OCI-LY3 (cell line): ENCODE measurements at regions not wholly inside any gene's neighbourhood (a gene's known extent, or its start where the extent isn't known, plus 50 kb on each side); places are given as distances from the start of the nearest gene placed in this dataset.

Source experiments
- H2AFZ ChIP-seq: fragments of 200-600, 300-600 bp; shearing (Covaris generic); 2 replicates; pipeline ENCODE4 v1.6.0; 2014; ENCODE audit warnings: antibody characterized with exemption, low read depth, low read length
- H3K27ac ChIP-seq: fragments of 200-600, 300-600 bp; sonication (generic); 2 replicates; pipeline ENCODE4 v1.5.1; 2014; ENCODE audit warnings: mild to moderate bottlenecking, low read length, moderate library complexity, mixed read lengths
- H3K27me3 ChIP-seq: fragments of 200-600, 300-600 bp; sonication (generic); 2 replicates; pipeline ENCODE4 v1.6.1; 2014; ENCODE audit warnings: low read depth, low read length, mixed read lengths
- H3K36me3 ChIP-seq: fragments of 200-600, 300-600 bp; sonication (generic); replicated peaks from 2 replicates; pipeline ENCODE3; 2014; ENCODE audit warnings: low read depth, low read length, mixed read lengths
- H3K4me1 ChIP-seq: fragments of 300-600, 200-600 bp; sonication (generic); 2 replicates; pipeline ENCODE4 v1.6.1; 2014; ENCODE audit warnings: low read length, mixed read lengths
- H3K4me2 ChIP-seq: fragments of 200-600, 300-600 bp; sonication (generic); 2 replicates; pipeline ENCODE4 v1.6.1; 2014; ENCODE audit warnings: low read length, mixed read lengths
- H3K4me3 ChIP-seq: fragments of 300-600, 200-600 bp; sonication (generic); 2 replicates; pipeline ENCODE4 v1.5.1; 2014; ENCODE audit warnings: antibody characterized with exemption, mild to moderate bottlenecking, low read length, moderate library complexity
- H3K79me2 ChIP-seq: fragments of 300-600, 200-600 bp; shearing (Covaris generic); 2 replicates; pipeline ENCODE4 v1.6.1; 2014; ENCODE audit warnings: mild to moderate bottlenecking, low read length, mixed read lengths
- H3K9ac ChIP-seq: fragments of 300-600, 200-600 bp; shearing (Covaris generic); 2 replicates; pipeline ENCODE4 v1.6.0; 2014; ENCODE audit warnings: mild to moderate bottlenecking, low read length, moderate library complexity
- H3K9me3 ChIP-seq: fragments of 200-600, 300-600 bp; shearing (Covaris generic); 2 replicates; pipeline ENCODE4 v1.6.1; 2014; ENCODE audit warnings: low read length, mixed read lengths; ENCODE audit not compliant: insufficient read depth
- H4K20me1 ChIP-seq: fragments of 200-600, 300-600 bp; sonication (generic); 2 replicates; pipeline ENCODE4 v1.6.1; 2016; ENCODE audit warnings: low read length, mixed read lengths; ENCODE audit not compliant: insufficient read depth
- EZH2phosphoT487 ChIP-seq: fragments of 200-600 bp; shearing (Covaris generic); IDR thresholded peaks from 2 replicates; pipeline ENCODE4 v1.6.1; 2018; ENCODE audit warnings: antibody characterized with exemption, mixed run types, low read depth
- TF ChIP-seq, protein P1 (sequence below): fragments of 200-600, 300-600 bp; sonication (generic); IDR thresholded peaks from 2 replicates; pipeline ENCODE4 v1.5.1; 2014; ENCODE audit warnings: antibody characterized with exemption, low read length, low read depth

DNA sequence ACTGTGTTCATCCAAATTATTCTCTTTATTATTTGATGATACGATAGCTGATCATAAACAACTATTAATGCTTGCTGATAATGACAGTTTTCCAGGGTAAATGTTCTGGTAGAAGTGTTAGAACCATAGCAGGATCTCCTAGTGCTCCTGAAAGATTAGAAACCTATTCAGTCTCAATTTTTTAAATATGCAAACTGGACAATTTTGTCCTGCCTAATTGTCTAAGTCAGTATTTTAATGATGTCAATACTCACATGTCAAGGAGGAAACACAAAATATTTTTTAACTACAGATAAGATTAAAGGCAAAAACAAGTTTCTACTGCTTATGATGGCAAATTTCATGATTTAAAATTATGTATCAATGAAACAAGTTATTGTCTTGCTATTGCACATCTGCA, 233.9 kb downstream of the RFPL4B start:
- TF ChIP-seq, protein P1, sequence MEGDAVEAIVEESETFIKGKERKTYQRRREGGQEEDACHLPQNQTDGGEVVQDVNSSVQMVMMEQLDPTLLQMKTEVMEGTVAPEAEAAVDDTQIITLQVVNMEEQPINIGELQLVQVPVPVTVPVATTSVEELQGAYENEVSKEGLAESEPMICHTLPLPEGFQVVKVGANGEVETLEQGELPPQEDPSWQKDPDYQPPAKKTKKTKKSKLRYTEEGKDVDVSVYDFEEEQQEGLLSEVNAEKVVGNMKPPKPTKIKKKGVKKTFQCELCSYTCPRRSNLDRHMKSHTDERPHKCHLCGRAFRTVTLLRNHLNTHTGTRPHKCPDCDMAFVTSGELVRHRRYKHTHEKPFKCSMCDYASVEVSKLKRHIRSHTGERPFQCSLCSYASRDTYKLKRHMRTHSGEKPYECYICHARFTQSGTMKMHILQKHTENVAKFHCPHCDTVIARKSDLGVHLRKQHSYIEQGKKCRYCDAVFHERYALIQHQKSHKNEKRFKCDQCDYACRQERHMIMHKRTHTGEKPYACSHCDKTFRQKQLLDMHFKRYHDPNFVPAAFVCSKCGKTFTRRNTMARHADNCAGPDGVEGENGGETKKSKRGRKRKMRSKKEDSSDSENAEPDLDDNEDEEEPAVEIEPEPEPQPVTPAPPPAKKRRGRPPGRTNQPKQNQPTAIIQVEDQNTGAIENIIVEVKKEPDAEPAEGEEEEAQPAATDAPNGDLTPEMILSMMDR: no peak
- TF ChIP-seq EZH2phosphoT487: no peak
- no peak overlapping the region for H3K9ac ChIP-seq

DNA sequence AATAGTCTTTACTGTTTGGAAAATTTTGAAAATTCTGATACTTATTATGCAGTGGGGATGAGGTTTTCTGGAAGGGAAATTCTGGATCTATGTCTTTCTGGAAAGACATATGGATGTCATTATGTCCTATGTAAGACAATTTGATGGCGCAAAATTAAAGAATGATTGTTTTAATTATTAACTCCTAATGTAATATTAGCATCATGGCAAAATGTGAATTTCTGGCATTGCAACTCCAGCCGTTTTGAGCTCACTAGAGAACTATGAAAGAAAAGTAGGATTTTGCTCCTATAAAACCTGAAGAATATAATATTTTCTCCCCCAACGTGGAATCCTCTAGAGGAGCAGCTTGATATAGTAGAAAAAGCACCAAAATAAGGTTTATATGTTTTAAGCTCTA, 243.2 kb downstream of the RFPL4B start:
- H3K36me3 ChIP-seq: no peaks in the 10 kb centered on the region
- H3K27me3 ChIP-seq: no peaks in the 10 kb centered on the region
- no peaks in the 10 kb centered on the region for H3K79me2 ChIP-seq
- no peak overlapping the region for H2AFZ ChIP-seq
- H3K4me3 ChIP-seq: no peak overlapping the region
- H3K9me3 ChIP-seq: no peaks in the 10 kb centered on the region
- TF ChIP-seq EZH2phosphoT487: no peak
- TF ChIP-seq, protein P1: no peak
- H4K20me1 ChIP-seq: no peaks in the 10 kb centered on the region
- no peak overlapping the region for H3K4me2 ChIP-seq
- H3K9ac ChIP-seq: no peak overlapping the region
- no peak overlapping the region for H3K27ac ChIP-seq
- no peaks in the 10 kb centered on the region for H3K4me1 ChIP-seq

More for the DNA sequence above, 233.9 kb downstream of the RFPL4B start:
- Histone ChIP-seq H3K4me1 (no peaks in the 10 kb centered on the region), H3K4me2 (no peak overlapping the region), H3K36me3 (no peaks in the 10 kb centered on the region), H2AFZ (no peak overlapping the region), H3K27me3 (no peaks in the 10 kb centered on the region), H3K27ac (no peak overlapping the region), H3K9me3 (no peaks in the 10 kb centered on the region), H4K20me1 (no peaks in the 10 kb centered on the region), H3K79me2 (no peaks in the 10 kb centered on the region), H3K4me3 (no peak overlapping the region)

DNA sequence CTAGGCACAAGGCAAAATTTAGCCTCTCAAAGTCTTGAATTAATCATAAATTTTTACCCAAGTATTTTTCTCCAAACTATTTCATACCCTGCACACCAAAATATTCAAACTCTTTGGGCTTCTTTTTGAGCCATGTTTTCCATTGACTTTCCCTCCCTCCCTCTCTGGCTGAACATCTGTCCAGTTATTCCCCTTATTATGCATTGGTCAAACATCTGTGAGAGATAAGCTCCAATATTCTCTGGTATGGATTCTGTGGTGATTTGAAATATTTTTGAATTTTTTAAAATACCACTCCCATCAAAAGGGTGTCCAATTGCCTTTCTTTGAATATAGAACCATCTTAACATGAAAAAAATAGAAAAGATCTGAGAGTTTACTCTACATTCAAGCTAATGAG, 244.2 kb downstream of the RFPL4B start:
- Histone ChIP-seq H2AFZ (no peak overlapping the region), H3K36me3 (no peaks in the 10 kb centered on the region), H3K9ac (no peak overlapping the region), H3K4me3 (no peak overlapping the region), H3K27ac (no peak overlapping the region), H3K79me2 (no peaks in the 10 kb centered on the region), H3K9me3 (no peaks in the 10 kb centered on the region), H3K4me2 (no peak overlapping the region), H3K27me3 (no peaks in the 10 kb centered on the region), H4K20me1 (no peaks in the 10 kb centered on the region), H3K4me1 (no peaks in the 10 kb centered on the region)
- TF ChIP-seq, protein P1: no peak
- TF ChIP-seq EZH2phosphoT487: no peak

DNA sequence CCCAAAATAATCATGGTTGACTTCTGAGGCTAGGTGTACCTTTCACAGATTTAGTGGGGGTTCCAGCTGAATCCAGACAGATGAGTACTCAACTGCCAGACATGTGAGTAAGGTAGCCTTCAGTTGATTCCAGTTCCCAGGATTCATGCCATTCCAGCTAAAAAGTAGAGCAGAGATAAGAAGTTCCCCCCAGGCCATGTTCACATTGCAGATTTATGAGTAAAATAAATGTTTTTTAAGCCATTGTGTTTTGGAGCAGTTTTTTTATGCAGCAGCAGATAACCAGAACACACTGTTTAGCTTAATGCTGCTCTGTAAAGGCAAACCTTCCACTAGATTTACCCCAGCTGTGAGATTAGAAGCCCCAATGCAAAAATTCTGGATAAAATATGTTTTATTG, 245.0 kb downstream of the RFPL4B start:
- Histone ChIP-seq H2AFZ (no peak overlapping the region), H3K79me2 (no peaks in the 10 kb centered on the region), H3K27me3 (no peaks in the 10 kb centered on the region), H3K9ac (no peak overlapping the region), H3K4me2 (no peak overlapping the region), H3K36me3 (no peaks in the 10 kb centered on the region), H3K4me3 (no peak overlapping the region), H4K20me1 (no peaks in the 10 kb centered on the region), H3K9me3 (no peaks in the 10 kb centered on the region), H3K27ac (no peak overlapping the region), H3K4me1 (no peaks in the 10 kb centered on the region)
- TF ChIP-seq, protein P1: no peak
- TF ChIP-seq EZH2phosphoT487: no peak
